KOPT-K1 (cell line): ENCODE measurements at regions not wholly inside any gene's neighbourhood (a gene's known extent, or its start where the extent isn't known, plus 50 kb on each side); places are given as distances from the start of the nearest gene placed in this dataset.

Experiments
- H3K27ac ChIP-seq: fragments of 200-600 bp; sonication (generic); 2 replicates; pipeline ENCODE4 v1.5.1; 2016; ENCODE audit warnings: antibody characterized with exemption, mild to moderate bottlenecking, low read depth, low read length; ENCODE audit not compliant: poor library complexity, severe bottlenecking
- H3K36me3 ChIP-seq: fragments of 200-600 bp; sonication (generic); 2 replicates; pipeline ENCODE4 v1.5.1; 2017; ENCODE audit warnings: antibody characterized with exemption, mild to moderate bottlenecking, low read length, moderate library complexity; ENCODE audit not compliant: insufficient read depth
- H3K9me3 ChIP-seq: fragments of 200-600 bp; sonication (generic); 2 replicates; pipeline ENCODE4 v1.5.1; 2017; ENCODE audit warnings: antibody characterized with exemption, low read length, mild to moderate bottlenecking; ENCODE audit not compliant: insufficient read depth, poor library complexity, severe bottlenecking

GRCh38 chr17:13933441-13934276, 135.6 kb upstream of the COX10 start:
- H3K27ac ChIP-seq: no peak overlapping the region
- H3K9me3 ChIP-seq: no peaks in the 10 kb centered on the region
- H3K36me3 ChIP-seq: no peaks in the 10 kb centered on the region

- Histone ChIP-seq H3K9me3 (peaks cover 5% of the 10 kb centered on the region), H3K36me3 (no peaks in the 10 kb centered on the region), H3K27ac (no peak overlapping the region)
Measured at GRCh38 chr17:13939222-13939621, 130.1 kb upstream of the COX10 start.

GRCh38 chr17:13940858-13941665, 128.2 kb upstream of the COX10 start:
- H3K27ac ChIP-seq: no peak overlapping the region
- no peaks in the 10 kb centered on the region for H3K36me3 ChIP-seq
- peaks cover 5% of the 10 kb centered on the region for H3K9me3 ChIP-seq

GRCh38 chr17:13941781-13942180, 127.5 kb upstream of the COX10 start:
- Histone ChIP-seq H3K9me3 (peaks cover 5% of the 10 kb centered on the region), H3K27ac (no peak overlapping the region), H3K36me3 (no peaks in the 10 kb centered on the region)

GRCh38 chr17:13943909-13944308, 125.4 kb upstream of the COX10 start:
- Histone ChIP-seq H3K9me3 (peaks cover 5% of the 10 kb centered on the region), H3K27ac (no peak overlapping the region), H3K36me3 (no peaks in the 10 kb centered on the region)

- Histone ChIP-seq H3K36me3 (no peaks in the 10 kb centered on the region), H3K27ac (no peak overlapping the region), H3K9me3 (no peaks in the 10 kb centered on the region)
Measured at GRCh38 chr17:13947499-13947898, 121.8 kb upstream of the COX10 start.

- no peak overlapping the region for H3K27ac ChIP-seq
- H3K36me3 ChIP-seq: no peaks in the 10 kb centered on the region
- no peaks in the 10 kb centered on the region for H3K9me3 ChIP-seq
Measured at GRCh38 chr17:13952009-13952750, 117.1 kb upstream of the COX10 start.

GRCh38 chr17:13953841-13954240, 115.5 kb upstream of the COX10 start:
- Histone ChIP-seq H3K9me3 (no peaks in the 10 kb centered on the region), H3K27ac (no peak overlapping the region), H3K36me3 (no peaks in the 10 kb centered on the region)

- H3K27ac ChIP-seq: no peak overlapping the region
- no peaks in the 10 kb centered on the region for H3K36me3 ChIP-seq
- no peaks in the 10 kb centered on the region for H3K9me3 ChIP-seq
Measured at GRCh38 chr17:13957636-13958035, 111.7 kb upstream of the COX10 start.

- H3K9me3 ChIP-seq: no peaks in the 10 kb centered on the region
- H3K27ac ChIP-seq: no peak overlapping the region
- H3K36me3 ChIP-seq: no peaks in the 10 kb centered on the region
Measured at GRCh38 chr17:13958773-13959172, 110.5 kb upstream of the COX10 start.

GRCh38 chr17:13961265-13961664, 108.0 kb upstream of the COX10 start:
- H3K36me3 ChIP-seq: no peaks in the 10 kb centered on the region
- H3K9me3 ChIP-seq: no peaks in the 10 kb centered on the region
- H3K27ac ChIP-seq: no peak overlapping the region

GRCh38 chr17:13962716-13963240, 106.5 kb upstream of the COX10 start:
- Histone ChIP-seq H3K9me3 (no peaks in the 10 kb centered on the region), H3K36me3 (no peaks in the 10 kb centered on the region), H3K27ac (no peak overlapping the region)

GRCh38 chr17:13967416-13967815, 101.9 kb upstream of the COX10 start:
- Histone ChIP-seq H3K27ac (no peak overlapping the region), H3K36me3 (no peaks in the 10 kb centered on the region), H3K9me3 (no peaks in the 10 kb centered on the region)

- H3K27ac ChIP-seq: no peak overlapping the region
- H3K36me3 ChIP-seq: no peaks in the 10 kb centered on the region
- H3K9me3 ChIP-seq: no peaks in the 10 kb centered on the region
Measured at GRCh38 chr17:13970531-13970930, 98.8 kb upstream of the COX10 start.
